SH-SY5Y (cell line): ENCODE measurements at regions not wholly inside any gene's neighbourhood (a gene's known extent, or its start where the extent isn't known, plus 50 kb on each side); places are given as distances from the start of the nearest gene placed in this dataset.

ENCODE experiments used
- GATA2 ChIP-seq: IDR thresholded peaks from 2 replicates; pipeline ENCODE4 v1.6.1; 2011; ENCODE audit warnings: mild to moderate bottlenecking, low read depth, low read length
- GATA3 ChIP-seq: IDR thresholded peaks from 2 replicates; pipeline ENCODE4 v1.6.1; 2011; ENCODE audit warnings: low read depth, mild to moderate bottlenecking, low read length, moderate library complexity

GRCh38 chr2:221931251-221931991, 359.3 kb upstream of the EPHA4 start:
- TF ChIP-seq GATA2 = no peak
- no peak for TF ChIP-seq GATA3

GRCh38 chr2:221929259-221929658, 357.2 kb upstream of the EPHA4 start:
- TF ChIP-seq GATA3 (no peak), GATA2 (no peak)

GRCh38 chr2:221926327-221926726, 354.2 kb upstream of the EPHA4 start:
- TF ChIP-seq GATA3 (no peak), GATA2 (no peak)

GRCh38 chr2:221924576-221924975, 352.5 kb upstream of the EPHA4 start:
- TF ChIP-seq GATA2 = no peak
- TF ChIP-seq GATA3 = no peak

GRCh38 chr2:221915926-221916325, 343.8 kb upstream of the EPHA4 start:
- TF ChIP-seq GATA3 (no peak), GATA2 (no peak)

GRCh38 chr2:221914334-221914880, 342.3 kb upstream of the EPHA4 start:
- no peak for TF ChIP-seq GATA3
- no peak for TF ChIP-seq GATA2

- TF ChIP-seq GATA3 (no peak), GATA2 (no peak)
Observed at GRCh38 chr2:221911890-221912289, 339.8 kb upstream of the EPHA4 start.

- TF ChIP-seq GATA2 = no peak
- no peak for TF ChIP-seq GATA3
Observed at GRCh38 chr2:221911321-221911720, 339.2 kb upstream of the EPHA4 start.

- TF ChIP-seq GATA2 (no peak), GATA3 (no peak)
Observed at GRCh38 chr2:221908518-221908917, 336.4 kb upstream of the EPHA4 start.

- TF ChIP-seq GATA2 (no peak), GATA3 (no peak)
Observed at GRCh38 chr2:221897718-221898117, 325.6 kb upstream of the EPHA4 start.

- TF ChIP-seq GATA2 = no peak
Observed at GRCh38 chr2:221896505-221897151, 324.5 kb upstream of the EPHA4 start.

- TF ChIP-seq GATA3 = no peak
- no peak for TF ChIP-seq GATA2
Observed at GRCh38 chr2:221895366-221896121, 323.4 kb upstream of the EPHA4 start.

GRCh38 chr2:221893501-221893900, 321.4 kb upstream of the EPHA4 start:
- TF ChIP-seq GATA3 (no peak), GATA2 (no peak)

GRCh38 chr2:221883976-221884375, 311.9 kb upstream of the EPHA4 start:
- TF ChIP-seq GATA2 = no peak
- no peak for TF ChIP-seq GATA3

GRCh38 chr2:221876016-221876415, 303.9 kb upstream of the EPHA4 start:
- TF ChIP-seq GATA3 = no peak
